SK-N-SH (cell line): ENCODE measurements at regions not wholly inside any gene's neighbourhood (a gene's known extent, or its start where the extent isn't known, plus 50 kb on each side); places are given as distances from the start of the nearest gene placed in this dataset.

Experiments
- CTCF ChIP-seq: fragments of 200-600 bp; sonication (generic); IDR thresholded peaks from 2 replicates; pipeline ENCODE4 v1.6.1; 2017; ENCODE audit warnings: antibody characterized with exemption, mild to moderate bottlenecking, moderate library complexity
- POLR2AphosphoS5 ChIP-seq: IDR thresholded peaks from 2 replicates; pipeline ENCODE4 v1.6.1; 2012; ENCODE audit warnings: low read depth, low read length
- RFX5 ChIP-seq: IDR thresholded peaks from 2 replicates; pipeline ENCODE4 v1.6.1; 2012; ENCODE audit warnings: mild to moderate bottlenecking, improper control_type of control experiment, low read length

GRCh38 chr2:44852594-44852993, 88.9 kb upstream of the SIX3 start:
- TF ChIP-seq POLR2AphosphoS5, result no peak
- TF ChIP-seq RFX5, result no peak
- TF ChIP-seq CTCF, result no peak
